ENCODE measurements at regions not wholly inside any gene's neighbourhood (a gene's known extent, or its start where the extent isn't known, plus 50 kb on each side); places are given as distances from the start of the nearest gene placed in this dataset.

DNA sequence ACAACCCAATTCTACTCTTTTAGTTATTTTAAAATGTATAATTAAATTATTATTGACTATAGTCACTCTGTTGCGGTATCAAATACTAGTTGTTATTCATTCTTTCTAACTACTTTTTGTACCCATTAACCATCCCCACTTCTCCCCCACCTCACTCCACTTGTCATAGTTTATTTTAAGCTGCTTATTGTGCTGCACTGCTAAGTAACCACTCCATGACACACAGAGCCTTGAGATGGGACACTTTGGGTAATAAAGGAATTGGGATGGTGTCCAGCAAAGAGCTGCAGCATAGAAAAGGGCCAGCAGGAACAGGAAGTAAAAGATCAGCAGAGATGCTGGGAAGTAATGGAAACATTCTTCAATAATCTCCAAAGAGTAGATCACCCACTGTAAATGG lies 123.0 kb downstream of the RPS29 start:
- DNase-seq = no peak

DNA sequence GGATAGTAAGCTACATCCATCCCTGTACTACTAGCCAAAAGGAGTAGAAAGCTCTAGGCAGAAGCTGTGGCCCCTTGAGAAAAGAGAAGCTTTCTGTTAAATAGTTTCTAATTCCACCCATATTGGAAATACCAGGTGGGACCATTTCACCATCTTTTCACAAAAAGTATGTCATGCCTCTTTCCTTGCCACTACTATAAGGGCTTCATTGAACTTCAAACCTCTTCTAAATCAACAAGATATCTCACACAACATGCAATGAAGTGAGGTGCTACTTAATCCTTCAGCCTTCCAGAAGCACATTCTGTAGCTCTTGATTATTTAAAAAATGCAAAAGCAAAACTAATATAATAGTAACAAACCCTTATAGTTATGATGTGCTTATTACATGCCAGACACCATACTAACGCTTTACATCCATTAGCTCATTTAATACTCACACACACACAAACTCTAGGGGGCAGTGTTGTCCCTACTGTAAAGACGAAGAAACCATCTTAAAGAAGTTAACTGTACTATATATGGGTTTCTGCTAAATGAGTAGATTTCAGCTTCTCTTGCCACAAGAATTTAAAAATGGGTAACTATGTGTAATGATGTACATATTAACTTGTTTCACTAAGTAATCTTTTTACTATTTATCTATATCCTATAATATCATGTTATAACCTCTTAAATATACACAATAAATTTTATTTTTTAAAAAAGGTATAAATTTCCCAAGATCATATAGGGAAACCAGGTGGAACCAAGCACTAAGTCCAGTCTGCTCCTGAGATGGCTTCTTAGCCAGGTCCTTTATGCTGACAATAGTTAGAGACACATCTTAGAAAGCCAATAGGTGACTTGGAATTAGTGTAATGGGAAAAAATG lies 124.4 kb downstream of the RPS29 start:
- DNase-seq = peak; percentile 80

DNA sequence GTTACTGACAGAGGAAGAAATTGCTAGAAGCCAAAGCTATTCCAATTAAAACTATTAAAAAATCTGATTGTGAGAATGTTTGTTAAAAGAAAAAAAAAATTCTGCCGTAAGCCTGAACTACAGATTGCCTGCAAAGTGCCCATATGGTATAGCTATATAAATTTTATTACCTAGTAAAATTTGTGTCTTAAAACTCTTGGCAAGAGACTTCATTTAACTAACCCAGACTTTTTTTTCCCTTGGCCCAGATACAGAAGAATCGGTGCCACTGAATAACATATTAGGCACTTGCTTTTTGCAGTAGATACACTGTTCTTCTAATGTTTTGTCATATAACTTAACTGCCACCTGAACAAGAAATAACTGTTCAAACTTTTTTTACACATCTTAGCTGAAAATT lies 125.5 kb downstream of the RPS29 start:
- DNase-seq = no peak

GRCh38 chr14:49456589-49456988 lies 129.6 kb downstream of the RPS29 start:
- no peak for DNase-seq

GRCh38 chr14:49451938-49452337 lies 134.2 kb downstream of the RPS29 start:
- no peak for DNase-seq

DNA sequence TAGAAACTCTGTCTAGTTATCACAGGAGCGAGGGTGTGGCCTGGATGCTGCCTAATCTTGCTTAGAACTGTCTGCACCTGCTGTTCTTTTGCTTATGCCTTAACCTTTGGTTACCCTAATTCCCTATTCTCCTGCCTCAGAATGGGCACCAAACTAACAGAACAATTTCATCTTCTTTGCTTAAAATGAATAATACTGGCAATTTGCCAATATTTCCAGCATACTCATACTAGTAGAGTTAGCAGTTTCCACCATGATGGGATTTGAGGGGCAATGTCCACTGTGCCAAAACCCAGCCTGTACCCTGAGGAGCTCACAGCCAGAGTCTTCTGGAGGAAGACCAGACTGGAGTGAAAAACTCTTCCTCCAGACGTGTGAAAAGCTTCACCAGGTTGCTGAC lies 136.4 kb downstream of the RPS29 start:
- DNase-seq = no peak

DNA sequence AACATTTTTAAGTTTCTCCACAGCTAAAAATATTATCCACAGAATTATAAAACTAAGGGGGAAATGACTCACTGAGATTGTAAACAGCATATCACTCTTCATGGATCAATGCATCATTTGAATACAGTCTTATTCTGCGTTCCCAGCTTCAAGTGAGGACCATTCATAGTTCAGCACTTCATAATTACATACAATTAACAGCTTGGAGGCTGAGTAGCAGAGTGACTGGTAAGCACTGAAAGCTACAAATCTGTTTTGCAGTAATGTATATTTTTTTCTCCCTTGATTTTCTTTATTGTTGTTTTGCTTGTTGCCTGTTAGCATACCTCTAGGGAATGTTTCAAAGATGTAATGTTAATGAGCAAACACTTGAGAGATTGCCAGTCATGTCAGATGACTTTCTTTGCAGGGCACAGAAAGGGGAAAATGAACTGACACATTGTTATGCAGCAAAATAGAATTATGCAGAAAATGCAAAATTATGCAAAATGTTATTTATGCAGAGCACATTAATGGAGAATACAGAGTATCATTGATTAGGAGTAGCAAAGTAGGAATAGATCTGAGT lies 138.6 kb downstream of the RPS29 start:
- DNase-seq = no peak

GRCh38 chr14:49446801-49447200 lies 139.4 kb downstream of the RPS29 start:
- DNase-seq = no peak

DNA sequence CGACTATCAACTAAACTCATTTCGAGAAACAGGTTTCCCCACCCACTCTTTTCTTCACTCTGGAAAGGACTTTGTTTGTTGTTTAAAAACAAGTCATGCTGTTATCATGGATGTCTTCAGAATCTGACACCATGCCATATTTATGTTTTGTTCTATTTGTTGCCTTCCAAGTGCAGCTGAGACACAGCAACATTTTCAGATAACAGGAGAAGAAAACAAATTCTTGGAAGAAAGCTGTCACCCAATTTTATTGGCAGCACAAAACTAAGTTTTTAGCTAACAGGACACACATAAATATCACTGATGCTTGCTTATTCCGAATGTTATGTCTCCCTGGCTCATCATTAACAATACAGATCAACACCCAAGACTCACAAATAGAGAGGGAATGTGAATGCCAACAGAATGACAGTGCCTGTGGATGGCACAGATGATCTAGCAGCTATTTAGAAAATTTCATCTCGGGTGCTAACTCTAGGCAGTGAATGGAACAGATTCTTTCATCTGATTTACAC lies 147.9 kb downstream of the RPS29 start:
- no peak for DNase-seq

DNA sequence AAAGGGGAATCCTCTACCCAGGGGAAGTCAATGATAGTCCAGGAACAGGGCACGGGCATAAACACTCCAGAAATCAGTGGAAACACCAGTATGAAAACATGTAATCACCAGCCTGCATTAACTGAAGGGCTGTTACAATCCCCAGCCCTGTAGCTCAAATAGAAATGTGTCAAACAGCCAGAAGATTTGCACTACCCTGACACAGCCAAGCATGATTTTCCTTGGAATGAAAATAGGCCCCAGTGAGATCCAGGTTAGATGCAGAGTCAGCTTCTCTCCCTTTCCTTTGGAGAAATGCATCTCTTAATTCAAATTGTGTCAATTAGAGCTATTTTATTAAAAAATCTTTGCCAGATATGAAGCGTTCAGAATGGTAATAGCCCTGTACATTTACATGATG lies 158.1 kb downstream of the RPS29 start:
- no peak for DNase-seq

- DNase-seq = no peak
These were observed 159.1 kb downstream of the RPS29 start for GRCh38 chr14:49427117-49427516.

- DNase-seq = no peak
These were observed 160.3 kb downstream of the RPS29 start for GRCh38 chr14:49425921-49426320.

- no peak for DNase-seq
These were observed 161.5 kb downstream of the RPS29 start for GRCh38 chr14:49424436-49425331.

DNA sequence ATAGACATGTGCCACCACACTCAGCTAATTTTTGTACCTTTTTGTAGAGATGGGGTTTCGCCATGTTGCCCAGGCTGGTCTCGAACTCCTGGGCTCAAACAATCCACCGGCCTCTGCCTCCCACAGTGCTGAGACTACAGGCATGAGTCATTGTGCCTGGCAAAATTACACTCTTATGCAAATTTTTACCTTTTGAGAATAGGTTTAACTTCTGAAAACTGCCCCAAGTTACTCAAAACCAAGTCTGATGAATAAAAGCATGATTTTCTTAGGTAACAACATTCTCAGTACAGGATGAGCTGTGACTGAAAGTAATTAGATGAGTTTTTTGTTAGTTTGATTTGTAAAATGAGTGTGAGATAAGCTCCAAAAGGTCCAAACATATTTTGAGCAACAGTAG lies 166.0 kb downstream of the RPS29 start:
- DNase-seq = no peak

DNA sequence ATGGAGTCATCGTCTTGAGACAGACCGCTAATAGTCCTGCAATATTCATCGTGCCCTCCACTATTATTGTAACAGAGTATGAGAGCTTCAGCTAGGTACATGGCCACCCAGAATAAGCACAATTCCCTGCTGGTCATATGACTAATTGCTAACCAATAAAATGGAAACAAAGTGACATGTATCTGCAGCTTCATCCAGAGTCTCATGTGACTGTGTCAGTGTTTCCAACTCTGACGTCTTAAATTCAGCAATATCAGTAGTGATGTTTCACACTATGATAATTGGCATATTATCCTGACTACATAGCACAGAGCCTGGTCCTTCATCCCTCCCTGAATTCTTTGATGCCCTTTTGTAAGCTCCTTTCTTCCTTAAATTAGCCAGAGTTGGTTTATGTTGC lies 167.4 kb downstream of the RPS29 start:
- no peak for DNase-seq

- DNase-seq = no peak
These were observed 168.4 kb downstream of the RPS29 start for GRCh38 chr14:49417790-49418189.

DNA sequence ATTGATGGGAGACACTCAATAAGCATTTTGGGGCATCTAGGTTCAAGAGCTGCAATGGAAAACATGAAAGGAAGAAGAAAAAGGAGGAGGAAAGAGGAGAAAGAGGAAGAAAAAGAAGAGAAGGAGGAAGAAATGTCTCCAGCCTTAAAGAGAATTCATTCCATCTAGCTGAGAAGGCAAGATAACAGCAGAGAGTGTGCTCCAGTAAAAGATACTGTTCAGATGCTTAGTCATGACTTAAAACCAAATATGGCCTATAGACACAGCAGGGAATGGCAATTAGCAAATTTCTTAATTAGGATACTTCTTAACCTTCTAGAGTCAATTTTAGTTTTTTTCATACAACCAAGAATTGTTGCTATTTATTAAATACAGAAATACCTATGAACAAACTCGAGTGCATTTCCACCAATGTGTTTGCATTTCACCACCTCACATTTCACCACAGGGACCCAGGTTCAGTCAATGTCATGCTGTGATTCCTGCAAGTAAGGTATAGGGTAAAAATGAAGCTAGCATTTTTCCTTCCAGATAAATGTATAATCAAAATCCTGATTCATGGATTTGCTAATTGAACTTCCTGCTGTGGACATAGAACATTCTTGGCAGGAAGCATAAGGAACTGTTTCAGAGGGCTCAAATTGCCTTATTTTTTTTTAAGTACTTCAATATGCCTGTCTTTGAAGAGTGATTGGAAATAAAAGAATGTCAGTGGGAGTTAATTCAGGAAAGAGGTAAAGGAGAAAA lies 177.8 kb downstream of the RPS29 start:
- no peak for DNase-seq

DNA sequence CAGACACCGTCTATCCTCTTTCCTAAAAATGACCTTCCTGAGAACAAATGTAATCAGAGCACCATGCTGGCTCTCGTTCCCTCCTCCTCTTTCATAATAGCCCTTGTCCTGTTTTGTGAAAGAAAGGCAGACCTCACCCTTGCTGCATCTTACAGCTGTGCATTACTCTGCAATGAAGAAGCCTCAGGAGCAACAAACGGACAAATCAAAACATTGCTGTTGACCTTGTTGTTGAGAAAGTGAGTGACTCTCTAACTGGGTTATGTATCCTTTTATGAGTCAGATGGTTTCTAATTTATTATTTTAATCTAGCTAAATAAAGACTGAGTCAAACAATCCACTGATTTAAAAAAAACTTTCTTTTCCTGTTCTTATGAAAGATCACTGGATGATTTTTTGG lies 180.9 kb downstream of the RPS29 start:
- DNase-seq = no peak

DNA sequence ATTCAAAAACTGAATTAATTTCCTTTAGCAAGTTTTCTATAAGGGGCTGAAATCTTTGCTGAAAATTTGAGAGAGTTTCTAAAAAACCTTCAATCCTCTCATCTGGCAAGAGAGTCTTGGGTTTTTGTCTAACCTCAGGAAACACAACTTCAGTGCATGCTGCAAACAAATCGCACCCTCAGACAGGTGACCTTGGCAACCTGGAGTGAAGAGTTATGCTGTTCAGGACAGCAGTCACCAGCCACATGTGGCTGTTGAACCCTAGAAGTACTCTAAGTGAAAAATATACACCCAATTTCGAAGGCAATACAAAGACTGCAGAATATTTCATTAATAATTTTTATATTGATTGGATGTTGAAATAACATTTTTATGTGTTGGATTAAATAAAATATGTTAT lies 184.8 kb downstream of the RPS29 start:
- no peak for DNase-seq

DNA sequence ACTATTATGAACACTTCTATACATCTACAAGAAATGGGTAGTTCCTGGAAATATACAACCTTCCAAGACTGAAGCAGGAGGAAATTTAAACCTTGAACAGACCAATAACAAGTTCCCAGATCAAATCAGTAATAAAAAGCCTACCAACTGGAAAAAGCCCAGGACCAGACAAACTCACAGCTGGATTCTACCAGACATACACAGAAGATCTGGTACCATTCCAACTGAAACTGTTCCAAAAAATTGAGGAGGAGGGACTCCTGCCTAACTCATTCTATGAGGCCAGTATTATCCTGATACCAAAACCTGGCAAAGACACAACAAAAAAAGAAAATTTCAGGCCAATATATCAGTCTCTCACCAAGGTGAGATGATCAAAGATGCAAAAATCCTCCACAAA lies 189.4 kb downstream of the RPS29 start:
- DNase-seq = no peak

DNA sequence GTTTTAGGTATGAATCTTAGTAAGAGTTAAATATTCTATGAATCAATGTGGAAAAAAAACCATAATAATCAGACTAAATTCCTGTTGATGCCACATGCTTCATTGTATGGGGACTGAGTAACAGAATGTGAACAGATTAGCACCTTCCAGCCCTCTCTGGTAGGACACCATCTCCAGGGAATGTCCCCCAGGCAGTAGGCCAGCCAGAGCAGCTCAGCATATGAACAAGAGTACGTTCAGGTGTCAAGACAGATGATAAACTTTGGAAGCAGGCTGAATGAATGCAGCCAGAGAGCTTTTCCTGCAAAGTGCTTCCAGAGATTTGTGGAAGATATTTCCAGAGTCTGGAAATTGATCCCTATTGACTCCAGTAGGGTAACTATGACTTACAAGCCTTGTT lies 204.4 kb downstream of the RPS29 start:
- no peak for DNase-seq

DNA sequence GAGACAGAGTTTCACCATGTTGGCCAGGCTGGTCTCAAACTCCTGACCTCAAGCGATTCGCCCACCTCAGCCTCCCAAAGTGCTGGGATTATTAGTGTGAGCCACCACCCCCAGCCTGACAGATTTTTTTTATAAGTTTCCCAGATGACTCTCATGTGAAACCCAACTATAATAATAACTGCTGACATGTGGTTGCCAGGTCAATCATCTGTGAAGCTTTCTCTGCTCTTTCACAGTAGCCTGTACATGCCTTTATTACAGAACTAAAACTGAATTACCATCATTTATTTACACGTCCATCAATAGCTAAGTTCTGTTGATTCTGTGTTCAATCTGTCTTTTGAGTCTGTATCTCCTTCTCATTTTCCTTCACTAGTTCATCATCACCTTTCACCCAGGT lies 218.5 kb downstream of the RPS29 start:
- DNase-seq = no peak

- no peak for DNase-seq
These were observed 219.8 kb downstream of the RPS29 start for GRCh38 chr14:49366416-49366815.

Data from CD4-positive, alpha-beta T cell treated with Interleukin-21 for 1 hour (primary cell).